Kidney epithelial cell (primary cell): ENCODE measurements at regions not wholly inside any gene's neighbourhood (a gene's known extent, or its start where the extent isn't known, plus 50 kb on each side); places are given as distances from the start of the nearest gene placed in this dataset.

ENCODE experiments used
- DNase-seq: peaks from one replicate; pipeline ENCODE4 v3.0.0-alpha.2; 2010; ENCODE audit warnings: low read depth
- H3K27me3 ChIP-seq: 2 replicates; pipeline ENCODE4 v1.6.0; 2011; ENCODE audit warnings: low read length; ENCODE audit not compliant: control insufficient read depth, insufficient read depth
- H3K36me3 ChIP-seq: 2 replicates; pipeline ENCODE4 v1.5.1; 2011; ENCODE audit warnings: low read length; ENCODE audit not compliant: control insufficient read depth, insufficient read depth
- H3K4me3 ChIP-seq: 2 replicates; pipeline ENCODE4 v1.5.1; 2011; ENCODE audit warnings: low read depth, mild to moderate bottlenecking, control low read depth, low read length
- CTCF ChIP-seq: IDR thresholded peaks from 2 replicates; pipeline ENCODE4 v1.5.1; 2011; ENCODE audit warnings: mild to moderate bottlenecking, moderate library complexity, low read length, control low read depth, inconsistent platforms; ENCODE audit not compliant: insufficient read depth, poor library complexity, severe bottlenecking

- H3K27me3 ChIP-seq, result no peaks in the 10 kb centered on the region
- TF ChIP-seq CTCF, result no peak
- DNase-seq, result no peak
- no peak overlapping the region for H3K4me3 ChIP-seq
- H3K36me3 ChIP-seq, result no peaks in the 10 kb centered on the region
These were observed 86.5 kb upstream of the IRS2 start for GRCh38 chr13:109872864-109873263.

DNA sequence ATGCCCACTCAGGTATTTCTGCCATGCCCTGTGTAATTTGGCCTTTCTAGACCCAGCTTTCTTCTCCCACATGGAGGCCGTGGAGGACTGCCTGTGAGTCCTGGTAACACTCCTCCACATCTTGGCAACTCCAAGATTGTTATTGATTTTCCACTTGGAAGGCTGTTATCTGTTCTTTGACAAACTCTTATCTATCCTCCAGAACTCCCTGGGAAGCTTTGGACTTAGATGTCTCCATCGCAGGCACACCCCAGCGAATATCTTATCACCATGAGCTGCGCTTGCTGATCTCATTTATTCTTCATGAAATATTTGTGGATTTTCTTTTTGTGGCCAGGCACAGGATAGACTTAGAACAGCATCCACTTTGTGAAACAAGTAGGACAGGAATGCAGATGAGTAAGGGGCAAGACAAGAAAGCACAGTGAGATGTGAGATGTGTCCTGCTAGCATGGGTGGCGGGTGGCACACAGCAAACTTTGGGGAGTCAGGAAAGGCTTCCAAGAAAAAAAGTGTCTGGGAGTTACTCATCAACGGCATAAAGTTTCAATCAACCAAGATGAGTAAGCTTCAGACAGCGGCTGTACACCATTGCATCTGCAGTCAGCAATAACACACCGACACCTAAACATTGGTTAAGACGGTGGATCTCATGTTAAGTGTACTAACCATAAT lies 84.5 kb upstream of the IRS2 start:
- no peaks in the 10 kb centered on the region for H3K27me3 ChIP-seq
- DNase-seq, result no peak
- no peaks in the 10 kb centered on the region for H3K36me3 ChIP-seq
- no peak for TF ChIP-seq CTCF
- H3K4me3 ChIP-seq, result no peak overlapping the region

- H3K27me3 ChIP-seq, result no peaks in the 10 kb centered on the region
- H3K4me3 ChIP-seq, result no peak overlapping the region
- TF ChIP-seq CTCF, result no peak
- DNase-seq, result no peak
- no peaks in the 10 kb centered on the region for H3K36me3 ChIP-seq
These were observed 83.9 kb upstream of the IRS2 start for GRCh38 chr13:109870274-109870673.

DNA sequence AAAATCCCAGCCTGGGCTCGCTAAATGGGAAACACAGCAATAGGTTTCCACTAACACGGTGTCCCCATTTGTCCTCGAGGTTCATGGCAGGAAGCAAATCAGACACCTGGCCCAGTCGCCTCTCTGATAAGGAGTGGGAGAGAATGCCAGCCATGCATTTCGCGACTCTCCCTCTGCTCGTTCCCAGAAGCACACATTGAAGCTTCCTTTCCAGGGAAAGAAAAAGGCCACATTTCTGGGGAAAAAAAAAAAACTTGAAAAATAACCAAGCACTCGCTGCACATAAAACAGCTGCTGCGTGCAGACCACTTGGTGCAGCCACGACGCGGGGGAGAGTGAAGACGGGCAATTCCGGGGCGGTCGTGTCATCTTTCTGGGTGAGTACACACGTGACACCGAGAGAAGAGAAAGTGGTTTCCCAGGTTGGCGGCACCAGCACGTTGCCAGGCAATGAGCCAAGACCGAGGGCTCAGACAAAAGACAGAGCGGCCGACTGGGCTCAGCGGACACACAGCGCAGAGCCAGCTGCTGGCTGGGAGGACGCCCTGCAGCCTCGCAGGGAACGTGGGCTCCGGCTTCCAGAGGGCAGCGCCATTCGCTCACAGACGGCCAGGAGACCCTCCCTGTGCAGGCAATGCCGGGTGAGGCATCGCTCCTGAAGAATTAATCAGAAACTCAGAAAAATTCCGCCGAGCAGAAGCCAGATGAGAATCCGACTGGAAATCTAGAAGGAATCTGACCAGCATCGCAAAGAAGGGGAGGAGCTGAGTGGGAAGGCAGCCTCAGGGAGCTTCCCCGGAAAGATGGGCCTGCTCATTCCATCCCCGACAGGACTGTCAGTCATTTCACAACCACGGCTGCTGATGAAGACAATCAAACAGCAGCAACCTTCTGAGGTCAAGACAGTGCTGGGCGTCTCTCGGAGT lies 83.2 kb upstream of the IRS2 start:
- TF ChIP-seq CTCF, result peak; percentile 45
- Histone ChIP-seq H3K36me3 (no peaks in the 10 kb centered on the region), H3K4me3 (peak overlapping the region; percentile 12), H3K27me3 (no peaks in the 10 kb centered on the region)
- peak; percentile 47 for DNase-seq

- no peaks in the 10 kb centered on the region for H3K36me3 ChIP-seq
- no peak overlapping the region for H3K4me3 ChIP-seq
- no peak for TF ChIP-seq CTCF
- DNase-seq, result no peak
- no peaks in the 10 kb centered on the region for H3K27me3 ChIP-seq
These were observed 82.4 kb upstream of the IRS2 start for GRCh38 chr13:109868578-109869311.
